Adrenal gland (tissue), 5 donors: ENCODE measurements at regions not wholly inside any gene's neighbourhood (a gene's known extent, or its start where the extent isn't known, plus 50 kb on each side); places are given as distances from the start of the nearest gene placed in this dataset.

Source experiments
- POLR2A ChIP-seq, 2 donors: fragments of 450-650 bp; IDR thresholded peaks; one replicate each; pipeline ENCODE4 v1.6.1; 2017; ENCODE audit warnings: antibody characterized with exemption in 2 of 2, mild to moderate bottlenecking in 2 of 2, moderate library complexity in 1 of 2
- TF ChIP-seq, protein P1 (sequence below), 6 experiments: fragments of 450-650 bp in 4 of 6; fragments of 200-600 bp in 2 of 6; sonication (generic) in 1 of 6; IDR thresholded peaks; 1 replicate in 5 of 6; 2 replicates in 1 of 6; pipeline versions ENCODE4 v1.5.1 to v1.8.0; 2016 to 2021; ENCODE audit warnings: antibody characterized with exemption in 6 of 6, mild to moderate bottlenecking in 2 of 6, moderate library complexity in 1 of 6
- donor health status: DM: no; HTN: no; CAD: no.

DNA sequence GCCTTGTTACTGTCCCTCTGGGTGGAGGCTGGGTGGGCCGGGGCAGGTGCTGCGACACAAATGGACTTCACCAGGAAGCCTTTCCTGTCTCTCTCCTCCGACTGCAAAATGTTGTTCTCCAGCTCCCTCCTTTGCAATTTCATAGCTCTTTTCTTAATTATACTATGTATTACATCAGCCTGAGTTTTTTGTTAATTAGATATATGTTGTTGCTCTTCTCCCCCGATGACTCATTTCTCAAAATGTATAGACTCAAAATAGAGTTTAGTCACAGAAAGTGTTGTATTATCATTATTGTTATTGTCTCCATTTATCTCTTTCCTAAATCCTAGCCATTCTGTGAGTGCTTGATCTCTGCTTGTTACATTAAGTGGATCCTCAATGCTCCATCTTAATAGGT is 122.4 kb upstream of the OSMR start:
- TF ChIP-seq, protein P1, sequence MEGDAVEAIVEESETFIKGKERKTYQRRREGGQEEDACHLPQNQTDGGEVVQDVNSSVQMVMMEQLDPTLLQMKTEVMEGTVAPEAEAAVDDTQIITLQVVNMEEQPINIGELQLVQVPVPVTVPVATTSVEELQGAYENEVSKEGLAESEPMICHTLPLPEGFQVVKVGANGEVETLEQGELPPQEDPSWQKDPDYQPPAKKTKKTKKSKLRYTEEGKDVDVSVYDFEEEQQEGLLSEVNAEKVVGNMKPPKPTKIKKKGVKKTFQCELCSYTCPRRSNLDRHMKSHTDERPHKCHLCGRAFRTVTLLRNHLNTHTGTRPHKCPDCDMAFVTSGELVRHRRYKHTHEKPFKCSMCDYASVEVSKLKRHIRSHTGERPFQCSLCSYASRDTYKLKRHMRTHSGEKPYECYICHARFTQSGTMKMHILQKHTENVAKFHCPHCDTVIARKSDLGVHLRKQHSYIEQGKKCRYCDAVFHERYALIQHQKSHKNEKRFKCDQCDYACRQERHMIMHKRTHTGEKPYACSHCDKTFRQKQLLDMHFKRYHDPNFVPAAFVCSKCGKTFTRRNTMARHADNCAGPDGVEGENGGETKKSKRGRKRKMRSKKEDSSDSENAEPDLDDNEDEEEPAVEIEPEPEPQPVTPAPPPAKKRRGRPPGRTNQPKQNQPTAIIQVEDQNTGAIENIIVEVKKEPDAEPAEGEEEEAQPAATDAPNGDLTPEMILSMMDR (IDR thresholded peaks at IDR 0.05): no peak
- TF ChIP-seq POLR2A (IDR thresholded peaks at IDR 0.05): no peak
